WTC11 (cell line): ENCODE measurements at regions not wholly inside any gene's neighbourhood (a gene's known extent, or its start where the extent isn't known, plus 50 kb on each side); places are given as distances from the start of the nearest gene placed in this dataset.

ENCODE experiments used
- ATAC-seq: fragments of 200-7000 bp; cut with Tn5 transposase; 2 replicates; pipeline ENCODE4 v1.10.0; 2021; ENCODE audit warnings: mild to moderate bottlenecking, moderate library complexity
- CTCF ChIA-PET: fragments of 300-600 bp; sonication (Branson Sonifier 250); formaldehyde crosslinking; loops from one replicate; lab custom pipeline; 2021; ENCODE audit warnings: antibody characterized with exemption; lab: Charles Lee
- POLR2A ChIA-PET: fragments of 350-600 bp; sonication (Branson Sonifier 250); formaldehyde crosslinking; loops from one replicate; lab custom pipeline; 2021; ENCODE audit warnings: antibody characterized with exemption; lab: Charles Lee
- DNase-seq: peaks from one replicate; pipeline ENCODE4 v3.0.0; 2021; ENCODE audit warnings: low spot score
- H3K27ac Mint-ChIP-seq: 2 replicates; pipeline ENCODE4 v1.8.0; 2021; ENCODE audit warnings: mixed read lengths
- H3K27me3 Mint-ChIP-seq: 2 replicates; pipeline ENCODE4 v1.8.0; 2021; ENCODE audit warnings: low read depth, mild to moderate bottlenecking, moderate library complexity, mixed read lengths
- H3K36me3 Mint-ChIP-seq: 2 replicates; pipeline ENCODE4 v1.8.0; 2021; ENCODE audit warnings: mixed read lengths
- H3K4me1 Mint-ChIP-seq: 2 replicates; pipeline ENCODE4 v1.8.0; 2022; ENCODE audit warnings: mixed read lengths
- H3K4me3 Mint-ChIP-seq: 2 replicates; pipeline ENCODE4 v1.8.0; 2021; ENCODE audit warnings: mild to moderate bottlenecking, moderate library complexity, mixed read lengths
- H3K9me3 Mint-ChIP-seq: 2 replicates; pipeline ENCODE4 v1.8.0; 2021; ENCODE audit warnings: mixed read lengths
- AFF4 ChIP-seq: sonication (generic); formaldehyde crosslinking; IDR thresholded peaks from 2 replicates; pipeline ENCODE4 v1.8.1; 2023; ENCODE audit warnings: mild to moderate bottlenecking, missing genetic modification reagents, borderline replicate concordance
- ARID4B ChIP-seq: sonication (generic); formaldehyde crosslinking; IDR thresholded peaks from 2 replicates; pipeline ENCODE4 v1.8.0; 2023; ENCODE audit warnings: missing genetic modification reagents, mild to moderate bottlenecking, borderline replicate concordance
- CBFB ChIP-seq: sonication (generic); formaldehyde crosslinking; IDR thresholded peaks from 2 replicates; pipeline ENCODE4 v1.8.1; 2022; ENCODE audit warnings: mild to moderate bottlenecking, low read depth, missing genetic modification reagents
- CREB1 ChIP-seq: sonication (generic); formaldehyde crosslinking; IDR thresholded peaks from 2 replicates; pipeline ENCODE4 v1.8.0; 2023; ENCODE audit warnings: mild to moderate bottlenecking, missing genetic modification reagents
- E2F1 ChIP-seq: sonication (generic); formaldehyde crosslinking; IDR thresholded peaks from 2 replicates; pipeline ENCODE4 v1.8.0; 2022; ENCODE audit warnings: mild to moderate bottlenecking, missing genetic modification reagents
- EMX1 ChIP-seq: fragments of 250-450 bp; sonication (Bioruptor Pico); IDR thresholded peaks from 2 replicates; pipeline ENCODE4 v1.8.0; 2021; ENCODE audit warnings: mild to moderate bottlenecking
- ERG ChIP-seq: fragments of 250-450 bp; sonication (Bioruptor Pico); IDR thresholded peaks from 2 replicates; pipeline ENCODE4 v1.8.0; 2021; ENCODE audit warnings: mild to moderate bottlenecking
- GRHL2 ChIP-seq: fragments of 250-450 bp; sonication (Bioruptor Pico); IDR thresholded peaks from 2 replicates; pipeline ENCODE4 v1.8.0; 2022; ENCODE audit warnings: mild to moderate bottlenecking, moderate library complexity; ENCODE audit not compliant: insufficient replicate concordance, severe bottlenecking
- HMGXB4 ChIP-seq: sonication (generic); formaldehyde crosslinking; IDR thresholded peaks from 2 replicates; pipeline ENCODE4 v1.8.1; 2023; ENCODE audit warnings: mild to moderate bottlenecking, moderate library complexity, missing genetic modification reagents
- PRRX2 ChIP-seq: fragments of 250-450 bp; sonication (Bioruptor Pico); IDR thresholded peaks from 2 replicates; pipeline ENCODE4 v1.8.0; 2021; ENCODE audit warnings: mild to moderate bottlenecking
- TEAD4 ChIP-seq: sonication (generic); formaldehyde crosslinking; IDR thresholded peaks from 2 replicates; pipeline ENCODE4 v1.8.0; 2022; ENCODE audit warnings: mild to moderate bottlenecking, missing genetic modification reagents
- ZNF671 ChIP-seq: fragments of 250-450 bp; sonication (Bioruptor Pico); IDR thresholded peaks from 2 replicates; pipeline ENCODE4 v1.8.0; 2021; ENCODE audit warnings: mild to moderate bottlenecking

- Mint-ChIP-seq H3K36me3 (peaks cover 13% of the 10 kb centered on the region), H3K4me3 (no peak overlapping the region), H3K27me3 (no peaks in the 10 kb centered on the region), H3K4me1 (peaks cover 30% of the 10 kb centered on the region), H3K9me3 (peaks cover 18% of the 10 kb centered on the region), H3K27ac (no peak overlapping the region)
- ATAC-seq (no peak), DNase-seq (no peak)
- ChIA-PET CTCF (no interaction called here), POLR2A (no interaction called here)
- TF ChIP-seq E2F1 (CRISPR knock-in tag), result no peak
- TF ChIP-seq CREB1 (CRISPR knock-in tag), result no peak
Observed at GRCh38 chr7:28243861-28244260, 63.3 kb upstream of the JAZF1 start.

- ChIA-PET POLR2A (interaction anchor here (1.2 kb wide), 1 partner anchor 151 kb away, joined by 3 read pairs; no protein-coding TSS in a partner anchor), CTCF (interaction anchor here (0.9 to 1.0 kb wide), 2 partner anchors 52 to 183 kb away, joined by 3 to 5 read pairs; no protein-coding TSS in a partner anchor)
- no peak for TF ChIP-seq ERG (CRISPR knock-in tag)
- no peak for TF ChIP-seq ARID4B (CRISPR knock-in tag)
- TF ChIP-seq AFF4 (CRISPR knock-in tag), result no peak
- H3K27ac Mint-ChIP-seq, result peak overlapping the region; percentile 53
- H3K9me3 Mint-ChIP-seq, result peaks cover 23% of the 10 kb centered on the region
- no peaks in the 10 kb centered on the region for H3K27me3 Mint-ChIP-seq
- H3K4me3 Mint-ChIP-seq, result no peak overlapping the region
- DNase-seq, result no peak
- H3K4me1 Mint-ChIP-seq, result peaks cover 23% of the 10 kb centered on the region
- ATAC-seq, result peak; percentile 38; the same call in 1 of the 2 replicates
- H3K36me3 Mint-ChIP-seq, result peaks cover 18% of the 10 kb centered on the region
Observed at GRCh38 chr7:28245123-28245878, 64.7 kb upstream of the JAZF1 start.

- POLR2A ChIA-PET, result no interaction called here
- no peak for TF ChIP-seq CBFB (CRISPR knock-in tag)
- no peak for TF ChIP-seq TEAD4 (CRISPR knock-in tag)
- TF ChIP-seq PRRX2 (CRISPR knock-in tag), result no peak
- TF ChIP-seq GRHL2 (CRISPR knock-in tag), result no peak
- no peak for TF ChIP-seq HMGXB4 (CRISPR knock-in tag)
- TF ChIP-seq EMX1, result no peak
- TF ChIP-seq ZNF671 (CRISPR knock-in tag), result no peak
- Mint-ChIP-seq H3K27ac (peak overlapping the region; percentile 36; the same call in 1 of the 2 replicates), H3K4me1 (peaks cover 28% of the 10 kb centered on the region), H3K27me3 (no peaks in the 10 kb centered on the region), H3K9me3 (peaks cover 23% of the 10 kb centered on the region), H3K36me3 (peaks cover 18% of the 10 kb centered on the region), H3K4me3 (no peak overlapping the region)
- CTCF ChIA-PET, result interaction anchor here (0.7 to 1.2 kb wide), 2 partner anchors 165 to 185 kb away, joined by 4 to 5 read pairs; no protein-coding TSS in a partner anchor
- ATAC-seq (no peak), DNase-seq (no peak)
Observed at GRCh38 chr7:28246921-28247461, 66.4 kb upstream of the JAZF1 start.
